ENCODE measurements at regions not wholly inside any gene's neighbourhood (a gene's known extent, or its start where the extent isn't known, plus 50 kb on each side); places are given as distances from the start of the nearest gene placed in this dataset.

- Mint-ChIP-seq H3K27ac (no peak overlapping the region), H3K36me3 (no peaks in the 10 kb centered on the region), H3K4me1 (no peaks in the 10 kb centered on the region), H3K27me3 (peaks cover 19% of the 10 kb centered on the region), H3K4me3 (no peak overlapping the region), H3K9me3 (no peaks in the 10 kb centered on the region)
- no peak for DNase-seq
Measured at GRCh38 chr17:79504181-79504605, 106.7 kb downstream of the RBFOX3 start.

DNA sequence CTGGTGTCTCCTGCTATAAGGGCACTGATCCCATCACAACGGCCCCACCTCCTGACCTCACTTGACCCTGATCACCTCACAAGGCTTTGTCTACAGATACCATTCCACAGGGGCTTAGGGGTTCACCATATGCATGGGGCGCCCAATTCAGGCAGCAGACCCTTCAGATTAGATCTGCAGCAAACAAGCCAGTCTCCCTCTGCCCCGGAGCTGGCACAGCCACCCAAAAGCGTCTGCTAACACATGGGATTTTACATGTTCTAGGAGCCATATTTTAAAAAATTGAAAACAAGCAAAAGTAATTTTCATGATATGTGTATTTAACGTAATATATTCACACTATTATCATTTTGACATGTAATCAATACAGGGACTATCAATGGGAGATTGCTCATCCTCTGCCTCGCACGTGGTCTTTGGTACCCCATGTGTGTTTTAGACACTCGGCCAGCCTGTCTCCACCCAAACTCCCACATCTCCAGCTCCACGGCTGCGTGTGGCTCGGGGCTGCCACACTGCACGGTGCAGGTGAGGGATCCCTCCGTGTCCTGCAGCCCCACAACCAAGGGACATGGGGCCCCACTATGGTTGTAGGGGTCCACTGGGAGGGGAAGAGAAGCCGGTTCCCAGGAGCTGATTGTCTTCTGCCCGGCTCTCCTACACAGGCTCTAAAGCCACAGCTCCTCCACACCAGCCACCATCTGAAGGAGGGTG is 107.6 kb downstream of the RBFOX3 start:
- no peaks in the 10 kb centered on the region for H3K9me3 Mint-ChIP-seq
- DNase-seq: no peak
- no peak overlapping the region for H3K4me3 Mint-ChIP-seq
- H3K27me3 Mint-ChIP-seq: peaks cover 19% of the 10 kb centered on the region
- H3K36me3 Mint-ChIP-seq: no peaks in the 10 kb centered on the region
- no peaks in the 10 kb centered on the region for H3K4me1 Mint-ChIP-seq
- H3K27ac Mint-ChIP-seq: no peak overlapping the region

GRCh38 chr17:79501910-79502309 is 108.9 kb downstream of the RBFOX3 start:
- Mint-ChIP-seq H3K36me3 (no peaks in the 10 kb centered on the region), H3K4me1 (no peaks in the 10 kb centered on the region), H3K9me3 (no peaks in the 10 kb centered on the region), H3K27me3 (peaks cover 19% of the 10 kb centered on the region), H3K4me3 (no peak overlapping the region), H3K27ac (no peak overlapping the region)
- no peak for DNase-seq

DNA sequence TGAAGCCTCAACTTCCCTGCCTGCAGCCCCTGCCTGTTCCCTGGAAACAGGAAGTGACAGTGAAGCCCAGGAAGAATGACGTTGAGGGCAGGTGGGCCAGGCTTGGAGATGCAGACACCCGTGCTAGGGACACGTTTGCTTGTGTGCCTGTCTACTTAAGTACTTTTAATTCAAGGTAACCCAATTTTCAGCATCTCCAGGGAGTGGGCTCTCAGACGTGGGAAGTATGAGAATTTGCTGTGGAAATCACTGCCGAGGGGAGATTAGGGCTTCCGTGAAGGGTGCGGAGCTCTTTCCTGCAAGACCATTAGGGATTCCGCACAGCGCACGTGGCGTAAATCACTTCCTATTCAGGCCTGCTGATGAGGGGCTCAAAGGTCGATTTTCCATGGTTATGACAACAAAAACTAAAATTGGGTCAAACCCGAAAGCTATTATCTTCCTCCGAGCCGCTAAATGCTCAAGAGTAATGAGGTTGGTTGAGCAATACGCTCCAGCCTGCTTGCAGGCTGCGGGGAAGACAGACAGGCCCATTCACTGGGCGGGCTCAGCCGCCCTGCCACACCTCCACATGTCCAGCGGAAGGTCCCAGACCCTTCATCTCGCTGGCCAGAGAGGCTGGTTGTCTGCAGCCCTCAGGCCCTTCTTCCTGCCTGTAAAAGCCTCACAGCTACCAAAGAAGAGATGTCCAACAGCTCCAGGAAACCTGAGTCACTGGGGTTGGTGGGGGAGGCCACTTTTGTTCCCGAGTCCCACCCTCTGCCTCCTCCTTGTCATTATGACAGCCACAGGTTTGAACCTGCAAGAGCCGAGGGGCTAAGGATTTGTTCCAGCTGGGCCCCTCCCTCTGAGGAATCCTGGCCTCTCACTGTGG is 109.9 kb downstream of the RBFOX3 start:
- Mint-ChIP-seq H3K27ac (no peak overlapping the region), H3K4me3 (no peak overlapping the region), H3K9me3 (no peaks in the 10 kb centered on the region)

DNA sequence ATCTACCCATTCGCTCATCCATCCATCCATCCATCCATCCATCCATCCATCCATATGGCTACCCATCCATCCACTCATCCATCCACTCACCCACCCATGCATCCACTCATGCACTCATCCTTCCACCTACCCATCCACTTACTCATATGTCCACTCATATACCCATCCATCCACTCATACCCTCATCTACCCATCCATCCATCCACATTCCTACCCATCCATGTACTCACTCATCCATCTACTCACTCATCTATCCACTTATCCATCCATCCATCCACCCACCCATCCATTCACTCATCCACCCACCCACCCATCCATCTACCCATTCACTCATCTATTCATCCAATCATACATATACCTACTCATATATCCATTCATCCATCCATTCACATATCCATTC is 112.0 kb downstream of the RBFOX3 start:
- Mint-ChIP-seq H3K4me3 (no peak overlapping the region), H3K9me3 (no peaks in the 10 kb centered on the region), H3K27me3 (peaks cover 14% of the 10 kb centered on the region), H3K36me3 (no peaks in the 10 kb centered on the region), H3K4me1 (no peaks in the 10 kb centered on the region), H3K27ac (no peak overlapping the region)
- DNase-seq: no peak

More for the DNA sequence above, 109.9 kb downstream of the RBFOX3 start:
- no peaks in the 10 kb centered on the region for H3K36me3 Mint-ChIP-seq
- DNase-seq: no peak
- no peaks in the 10 kb centered on the region for H3K4me1 Mint-ChIP-seq
- H3K27me3 Mint-ChIP-seq: peaks cover 19% of the 10 kb centered on the region

DNA sequence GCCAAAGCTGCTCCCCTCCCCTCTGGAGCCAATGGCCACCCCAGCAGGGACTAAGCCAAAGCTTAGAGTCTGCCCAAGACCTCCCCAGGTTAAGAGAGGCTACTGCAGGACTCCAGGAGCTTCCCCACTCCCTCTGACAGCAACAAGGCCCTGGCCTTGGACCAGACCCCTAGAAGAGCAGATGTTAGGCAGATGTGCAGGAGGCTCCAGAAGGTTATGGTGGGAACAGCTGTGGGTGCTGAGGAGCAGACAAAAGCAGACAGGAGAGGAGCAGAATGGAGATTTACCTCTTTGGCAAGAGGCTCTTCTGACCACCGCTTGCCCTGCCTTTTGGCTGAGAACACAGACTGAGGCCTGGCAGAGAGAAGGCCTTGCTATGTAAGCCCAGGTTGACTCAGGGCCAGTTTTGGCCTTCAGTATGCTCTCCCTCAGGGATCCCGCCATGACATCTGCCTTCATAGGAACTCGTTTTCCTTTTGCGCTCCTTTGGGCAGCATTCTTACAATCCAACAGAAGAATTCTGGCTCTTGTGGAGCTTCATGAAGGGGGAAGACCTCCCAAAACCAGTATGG is 113.0 kb downstream of the RBFOX3 start:
- Mint-ChIP-seq H3K27ac (no peak overlapping the region), H3K36me3 (no peaks in the 10 kb centered on the region), H3K9me3 (no peaks in the 10 kb centered on the region), H3K4me3 (no peak overlapping the region), H3K4me1 (no peaks in the 10 kb centered on the region), H3K27me3 (peaks cover 14% of the 10 kb centered on the region)
- DNase-seq: no peak

- Mint-ChIP-seq H3K4me3 (no peak overlapping the region), H3K27ac (no peak overlapping the region), H3K27me3 (peaks cover 10% of the 10 kb centered on the region), H3K36me3 (no peaks in the 10 kb centered on the region), H3K4me1 (no peaks in the 10 kb centered on the region), H3K9me3 (peaks cover 2% of the 10 kb centered on the region)
- DNase-seq: no peak
Measured at GRCh38 chr17:79496422-79497005, 114.3 kb downstream of the RBFOX3 start.

DNA sequence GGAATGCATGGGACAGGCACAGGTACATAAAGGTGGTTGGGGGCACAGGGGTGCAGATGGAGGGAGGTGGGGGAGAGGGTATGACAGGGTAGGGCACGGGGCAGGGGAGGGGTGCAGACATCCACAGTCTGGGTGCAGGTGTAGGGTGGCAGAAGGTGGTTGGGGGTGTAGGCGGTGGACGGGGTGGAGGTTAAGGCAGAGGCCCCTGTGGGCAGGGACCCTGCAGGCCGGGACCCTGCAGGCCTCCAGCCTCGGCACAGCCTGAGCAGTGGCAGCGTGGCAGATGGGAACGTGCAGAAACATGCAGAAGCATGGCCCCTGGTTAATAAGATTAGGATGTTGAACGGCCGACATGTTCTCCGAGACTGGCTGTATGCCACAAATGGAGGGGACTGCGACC is 115.2 kb downstream of the RBFOX3 start:
- Mint-ChIP-seq H3K9me3 (peaks cover 2% of the 10 kb centered on the region), H3K27me3 (peaks cover 5% of the 10 kb centered on the region), H3K4me1 (no peaks in the 10 kb centered on the region), H3K4me3 (no peak overlapping the region), H3K27ac (no peak overlapping the region), H3K36me3 (no peaks in the 10 kb centered on the region)
- DNase-seq: no peak

GRCh38 chr17:79491006-79491405 is 119.8 kb downstream of the RBFOX3 start:
- H3K4me1 Mint-ChIP-seq: no peaks in the 10 kb centered on the region
- H3K9me3 Mint-ChIP-seq: peaks cover 2% of the 10 kb centered on the region
- H3K27me3 Mint-ChIP-seq: peaks cover 19% of the 10 kb centered on the region
- no peak overlapping the region for H3K4me3 Mint-ChIP-seq
- no peak overlapping the region for H3K27ac Mint-ChIP-seq
- no peak for DNase-seq
- no peaks in the 10 kb centered on the region for H3K36me3 Mint-ChIP-seq

DNA sequence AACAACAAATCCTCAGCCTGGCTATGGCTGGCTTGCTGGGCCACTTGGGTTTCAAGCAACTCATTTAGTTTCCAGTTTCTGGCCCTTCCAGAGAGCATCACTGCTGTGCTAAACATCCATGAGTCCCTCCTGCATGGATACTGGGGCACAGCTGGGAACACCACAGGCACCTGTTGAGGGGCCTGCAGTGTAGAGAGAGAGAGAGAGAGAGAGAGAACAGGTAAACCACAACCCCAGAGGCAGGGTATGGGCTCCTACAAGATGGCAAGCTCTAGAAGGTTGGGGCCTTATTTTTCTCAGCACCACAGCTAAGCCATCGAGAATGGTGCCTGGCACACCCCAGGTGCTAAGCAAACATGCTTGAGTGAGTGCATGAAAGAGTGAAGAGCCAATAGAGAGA is 120.3 kb downstream of the RBFOX3 start:
- Mint-ChIP-seq H3K27ac (no peak overlapping the region), H3K9me3 (peaks cover 2% of the 10 kb centered on the region), H3K4me1 (no peaks in the 10 kb centered on the region)

GRCh38 chr17:79487149-79487548 is 123.7 kb downstream of the RBFOX3 start:
- Mint-ChIP-seq H3K36me3 (no peaks in the 10 kb centered on the region), H3K27me3 (peaks cover 54% of the 10 kb centered on the region), H3K27ac (no peak overlapping the region), H3K4me3 (no peak overlapping the region), H3K4me1 (no peaks in the 10 kb centered on the region), H3K9me3 (no peaks in the 10 kb centered on the region)
- no peak for DNase-seq

More for the DNA sequence above, 120.3 kb downstream of the RBFOX3 start:
- Mint-ChIP-seq H3K4me3 (no peak overlapping the region), H3K27me3 (peaks cover 24% of the 10 kb centered on the region), H3K36me3 (no peaks in the 10 kb centered on the region)
- DNase-seq: no peak

- Mint-ChIP-seq H3K27ac (no peak overlapping the region), H3K4me3 (no peak overlapping the region), H3K27me3 (peaks cover 66% of the 10 kb centered on the region), H3K36me3 (no peaks in the 10 kb centered on the region), H3K4me1 (no peaks in the 10 kb centered on the region), H3K9me3 (no peaks in the 10 kb centered on the region)
- no peak for DNase-seq
Measured at GRCh38 chr17:79485991-79486390, 124.9 kb downstream of the RBFOX3 start.

DNA sequence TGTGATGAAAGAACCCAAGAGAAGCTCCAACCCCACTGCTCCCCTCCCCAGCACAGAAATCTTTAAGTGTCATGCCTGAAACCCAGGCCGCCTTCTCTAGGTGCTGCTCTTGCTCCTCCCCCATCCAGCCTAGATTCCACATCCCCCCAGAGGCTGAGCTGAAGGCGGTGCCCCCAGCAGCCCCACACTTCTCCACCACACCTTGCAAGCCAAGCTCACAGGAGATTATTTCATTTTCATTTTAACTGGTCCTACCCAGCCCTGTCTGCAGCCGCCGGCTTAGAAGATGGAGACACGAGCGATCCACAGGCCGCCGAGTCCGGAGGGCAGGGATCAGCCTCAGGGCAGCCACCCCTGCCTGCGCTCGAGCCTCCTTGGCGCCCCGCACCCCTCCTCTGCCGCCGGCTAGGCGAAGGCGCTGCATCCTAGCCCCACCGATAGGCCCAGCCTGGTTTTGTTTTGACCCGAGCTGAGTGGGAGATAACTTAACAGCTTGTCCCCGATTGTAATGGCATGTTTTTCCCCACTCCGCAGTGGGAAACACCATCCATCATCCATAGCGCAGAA is 125.3 kb downstream of the RBFOX3 start:
- no peaks in the 10 kb centered on the region for H3K9me3 Mint-ChIP-seq
- no peaks in the 10 kb centered on the region for H3K36me3 Mint-ChIP-seq
- H3K4me3 Mint-ChIP-seq: no peak overlapping the region
- no peak overlapping the region for H3K27ac Mint-ChIP-seq
- peaks cover 68% of the 10 kb centered on the region for H3K27me3 Mint-ChIP-seq
- no peak for DNase-seq
- H3K4me1 Mint-ChIP-seq: no peaks in the 10 kb centered on the region

DNA sequence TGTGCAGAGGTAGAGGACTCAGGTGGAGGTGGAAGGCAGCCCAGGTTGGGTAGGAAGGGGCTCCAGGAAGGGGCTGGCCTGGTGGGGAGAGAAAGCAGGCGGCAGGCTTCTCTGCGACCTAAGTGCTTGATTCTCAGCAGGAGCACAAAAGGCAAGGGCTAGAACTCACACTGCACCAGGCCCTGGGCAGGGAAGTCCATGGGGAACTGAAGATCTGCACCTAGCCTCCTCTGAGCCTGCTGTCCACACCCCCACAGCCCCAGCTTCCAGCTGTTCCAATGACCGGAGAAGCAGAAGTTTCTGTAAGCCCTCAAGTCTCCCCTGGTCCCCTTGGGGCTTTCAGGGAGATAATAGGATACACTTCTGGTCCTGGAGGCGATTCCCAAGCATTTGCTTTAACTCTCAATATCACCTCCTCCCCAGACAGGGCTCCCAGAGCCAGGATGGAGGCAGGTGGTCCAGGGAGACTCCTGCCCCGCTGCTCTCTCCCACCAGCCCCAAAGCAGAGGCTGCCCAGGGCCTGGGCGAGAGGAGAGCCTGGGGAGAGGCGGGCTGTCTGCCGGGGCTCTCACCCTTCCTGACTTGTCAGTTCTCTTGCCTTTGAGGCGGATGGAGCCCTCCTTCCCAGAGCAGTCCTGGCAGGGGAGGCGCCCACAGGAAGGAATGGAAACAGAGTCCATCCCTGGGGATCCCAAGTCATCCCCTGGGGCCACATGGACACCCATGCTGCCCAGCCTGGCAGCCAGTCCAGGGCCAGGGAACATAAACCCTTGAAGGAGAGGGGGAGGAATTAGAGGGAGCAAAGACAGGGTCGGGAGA is 126.0 kb downstream of the RBFOX3 start:
- no peak overlapping the region for H3K27ac Mint-ChIP-seq
- no peak overlapping the region for H3K4me3 Mint-ChIP-seq
- no peak for DNase-seq
- H3K36me3 Mint-ChIP-seq: no peaks in the 10 kb centered on the region
- H3K4me1 Mint-ChIP-seq: no peaks in the 10 kb centered on the region
- H3K9me3 Mint-ChIP-seq: no peaks in the 10 kb centered on the region
- H3K27me3 Mint-ChIP-seq: peaks cover 72% of the 10 kb centered on the region

Measured in activated naive CD8-positive, alpha-beta T cell treated with anti-CD3 and anti-CD28 coated beads for 36 hours (primary cell).